ENCODE measurements at regions not wholly inside any gene's neighbourhood (a gene's known extent, or its start where the extent isn't known, plus 50 kb on each side); places are given as distances from the start of the nearest gene placed in this dataset.
A peak's percentile ranks its signal among the peaks of the same experiment; 100 is the strongest.

DNA sequence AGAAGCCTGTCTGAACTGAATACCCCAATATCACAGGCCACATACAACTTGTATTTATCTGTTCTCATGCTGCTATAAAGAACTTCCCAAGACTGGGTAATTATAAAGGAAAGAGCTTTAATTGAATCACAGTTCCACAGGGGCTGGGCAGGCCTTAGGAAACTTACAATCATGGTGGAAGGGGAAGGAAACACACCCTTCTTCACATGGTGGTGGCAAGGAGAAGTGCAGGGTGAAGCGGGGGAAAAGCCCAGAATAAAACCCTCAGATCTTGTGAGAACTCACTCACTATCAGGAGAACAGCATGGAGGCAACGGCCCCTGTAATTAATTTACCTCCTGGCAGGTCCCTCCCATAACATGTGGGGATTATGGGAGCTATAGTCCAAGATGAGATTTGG, 50.3 kb upstream of the FNDC1 start:
- DNase-seq (ENCODE audit: low spot score in 2 of 2) (no peak), ATAC-seq (no peak)
- H3K4me3 Mint-ChIP-seq = no peak overlapping the region
- no peaks in the 10 kb centered on the region for H3K36me3 Mint-ChIP-seq
- no peaks in the 10 kb centered on the region for H3K9me3 Mint-ChIP-seq
- H3K4me1 Mint-ChIP-seq = no peaks in the 10 kb centered on the region
- H3K27ac Mint-ChIP-seq = no peak overlapping the region

DNA sequence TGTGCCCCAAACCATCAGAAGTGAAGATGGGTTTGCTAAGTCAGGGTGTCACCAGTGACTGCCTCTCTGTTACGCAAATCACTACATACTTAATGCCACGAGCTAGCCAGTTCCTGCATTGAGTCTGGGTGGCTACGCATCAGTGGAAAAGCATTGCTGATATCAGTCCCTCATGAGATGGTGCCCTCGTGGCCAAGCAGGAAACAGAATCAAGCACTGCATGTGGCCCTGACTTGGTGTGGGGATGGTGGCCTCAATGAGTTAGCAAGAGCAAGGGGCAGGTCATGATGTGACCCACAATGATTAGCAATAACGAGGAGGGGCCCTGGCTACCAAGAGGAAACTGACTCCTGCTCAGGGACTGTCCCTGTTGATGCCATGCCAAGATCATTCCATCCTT, 51.6 kb upstream of the FNDC1 start:
- Mint-ChIP-seq H3K27ac (no peak overlapping the region), H3K36me3 (no peaks in the 10 kb centered on the region), H3K9me3 (no peaks in the 10 kb centered on the region), H3K4me3 (no peak overlapping the region), H3K4me1 (no peaks in the 10 kb centered on the region)
- DNase-seq (ENCODE audit: low spot score in 2 of 2) (no peak), ATAC-seq (peak; percentile 46)

GRCh38 chr6:159117046-159117445, 52.2 kb upstream of the FNDC1 start:
- Mint-ChIP-seq H3K36me3 (no peaks in the 10 kb centered on the region), H3K4me3 (no peak overlapping the region), H3K9me3 (no peaks in the 10 kb centered on the region), H3K27ac (no peak overlapping the region), H3K4me1 (no peaks in the 10 kb centered on the region)
- no peak for ATAC-seq
- DNase-seq (ENCODE audit: low spot score in 2 of 2) = no peak

GRCh38 chr6:159116343-159116742, 52.9 kb upstream of the FNDC1 start:
- no peak for DNase-seq (ENCODE audit: low spot score in 2 of 2)
- H3K4me3 Mint-ChIP-seq = no peak overlapping the region
- no peaks in the 10 kb centered on the region for H3K36me3 Mint-ChIP-seq
- ATAC-seq = no peak
- no peaks in the 10 kb centered on the region for H3K4me1 Mint-ChIP-seq
- H3K27ac Mint-ChIP-seq = no peak overlapping the region
- H3K9me3 Mint-ChIP-seq = no peaks in the 10 kb centered on the region

- Mint-ChIP-seq H3K4me3 (no peak overlapping the region), H3K27ac (no peak overlapping the region), H3K9me3 (no peaks in the 10 kb centered on the region), H3K4me1 (peaks cover 15% of the 10 kb centered on the region), H3K36me3 (no peaks in the 10 kb centered on the region)
- DNase-seq (ENCODE audit: low spot score in 2 of 2) = no peak
- no peak for ATAC-seq
These were observed 54.6 kb upstream of the FNDC1 start for GRCh38 chr6:159114569-159114968.

DNA sequence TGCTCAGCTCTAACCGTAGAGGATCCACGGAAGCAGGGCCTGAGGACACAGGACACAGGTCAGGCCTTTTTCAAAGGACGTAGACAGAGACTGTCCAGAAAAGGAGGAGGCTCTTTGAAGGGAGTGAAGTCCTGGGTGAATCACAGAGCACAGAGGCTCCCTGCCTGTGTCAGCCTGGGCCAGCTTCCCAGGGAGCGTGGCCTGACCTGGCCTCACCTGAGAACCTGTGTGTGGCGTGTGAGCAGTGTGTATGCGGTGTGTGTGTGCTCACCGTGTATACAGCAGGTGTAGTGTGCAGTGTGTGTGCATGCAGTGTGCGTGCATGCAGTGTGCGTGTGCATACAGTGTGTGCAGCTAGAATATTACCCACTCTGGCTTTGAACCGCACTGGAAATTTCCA, 56.0 kb upstream of the FNDC1 start:
- Mint-ChIP-seq H3K9me3 (no peaks in the 10 kb centered on the region), H3K4me3 (no peak overlapping the region), H3K36me3 (no peaks in the 10 kb centered on the region), H3K4me1 (peaks cover 24% of the 10 kb centered on the region), H3K27ac (no peak overlapping the region)
- DNase-seq (ENCODE audit: low spot score in 2 of 2) (no peak), ATAC-seq (no peak)

GRCh38 chr6:159112714-159113113, 56.5 kb upstream of the FNDC1 start:
- ATAC-seq (no peak), DNase-seq (ENCODE audit: low spot score in 2 of 2) (no peak)
- H3K4me3 Mint-ChIP-seq = no peak overlapping the region
- peaks cover 29% of the 10 kb centered on the region for H3K4me1 Mint-ChIP-seq
- H3K36me3 Mint-ChIP-seq = no peaks in the 10 kb centered on the region
- no peak overlapping the region for H3K27ac Mint-ChIP-seq
- no peaks in the 10 kb centered on the region for H3K9me3 Mint-ChIP-seq

GRCh38 chr6:159110748-159111147, 58.5 kb upstream of the FNDC1 start:
- ATAC-seq = no peak
- Mint-ChIP-seq H3K36me3 (no peaks in the 10 kb centered on the region), H3K9me3 (no peaks in the 10 kb centered on the region), H3K4me1 (peaks cover 46% of the 10 kb centered on the region), H3K27ac (peak overlapping the region; percentile 8), H3K4me3 (no peak overlapping the region)
- DNase-seq (ENCODE audit: low spot score in 2 of 2) = no peak

DNA sequence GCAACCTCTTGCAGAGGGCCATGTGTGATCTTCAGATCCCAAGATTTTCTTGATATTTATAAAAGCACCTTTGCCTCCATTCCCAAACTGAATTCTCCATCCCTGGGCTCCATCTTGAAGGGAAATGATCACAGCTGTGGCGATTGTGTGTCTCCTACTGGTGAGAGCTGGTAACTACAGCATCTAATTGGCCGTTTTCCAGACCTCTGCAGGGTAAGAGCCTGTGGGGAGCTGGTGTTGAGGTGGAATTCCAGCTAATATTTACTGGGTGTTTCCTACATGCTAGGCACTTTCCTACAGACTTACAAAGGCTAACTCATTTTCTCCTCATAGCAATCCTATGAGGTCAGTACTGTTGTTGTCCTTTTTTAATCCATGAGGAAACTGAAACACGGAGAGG, 59.2 kb upstream of the FNDC1 start:
- Mint-ChIP-seq H3K4me3 (no peak overlapping the region), H3K27ac (no peak overlapping the region), H3K4me1 (peaks cover 51% of the 10 kb centered on the region), H3K9me3 (no peaks in the 10 kb centered on the region), H3K36me3 (no peaks in the 10 kb centered on the region)
- DNase-seq (ENCODE audit: low spot score in 2 of 2) = peak in 1 of 2 donors; percentile 70
- no peak for ATAC-seq

GRCh38 chr6:159109391-159109790, 59.8 kb upstream of the FNDC1 start:
- peaks cover 57% of the 10 kb centered on the region for H3K4me1 Mint-ChIP-seq
- no peak overlapping the region for H3K27ac Mint-ChIP-seq
- no peak for DNase-seq (ENCODE audit: low spot score in 2 of 2)
- no peak overlapping the region for H3K4me3 Mint-ChIP-seq
- no peaks in the 10 kb centered on the region for H3K9me3 Mint-ChIP-seq
- no peaks in the 10 kb centered on the region for H3K36me3 Mint-ChIP-seq
- no peak for ATAC-seq

DNA sequence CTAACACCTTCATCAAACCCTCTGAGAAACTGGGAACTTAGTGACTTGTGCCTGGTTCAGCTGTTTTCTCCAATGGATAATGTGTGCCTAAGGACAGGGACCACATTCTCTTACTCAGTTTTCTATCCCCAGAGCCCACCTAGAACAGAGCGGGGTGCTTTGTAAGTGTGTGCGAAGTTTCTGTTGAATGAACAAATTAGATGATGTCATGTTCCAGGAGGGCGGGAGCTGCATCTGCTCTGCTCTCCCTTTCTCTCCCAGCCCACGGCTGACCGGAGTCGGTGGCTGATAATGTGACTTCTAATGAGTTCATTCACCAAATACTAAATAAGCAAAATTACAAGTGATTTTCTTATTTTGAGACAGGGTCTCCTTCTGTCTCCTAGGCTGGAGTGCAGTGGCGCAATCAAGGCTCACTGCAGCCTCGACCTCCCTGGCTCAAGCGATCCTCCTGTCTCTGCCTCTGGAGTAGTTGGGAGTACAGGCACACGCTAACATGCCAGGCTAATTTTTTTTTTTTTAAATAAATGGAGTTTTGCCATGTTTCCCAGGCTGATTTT, 60.7 kb upstream of the FNDC1 start:
- no peak for DNase-seq (ENCODE audit: low spot score in 2 of 2)
- Mint-ChIP-seq H3K9me3 (no peaks in the 10 kb centered on the region), H3K27ac (peak overlapping the region; percentile 93), H3K36me3 (peaks cover 5% of the 10 kb centered on the region), H3K4me1 (peaks cover 66% of the 10 kb centered on the region), H3K4me3 (peak overlapping the region; percentile 66)
- no peak for ATAC-seq

GRCh38 chr6:159107451-159108260, 61.5 kb upstream of the FNDC1 start:
- H3K4me3 Mint-ChIP-seq = peak overlapping the region; percentile 66
- peak overlapping the region; percentile 93 for H3K27ac Mint-ChIP-seq
- H3K4me1 Mint-ChIP-seq = peaks cover 72% of the 10 kb centered on the region
- H3K36me3 Mint-ChIP-seq = peaks cover 5% of the 10 kb centered on the region
- H3K9me3 Mint-ChIP-seq = no peaks in the 10 kb centered on the region
- ATAC-seq (peak; percentile 71), DNase-seq (ENCODE audit: low spot score in 2 of 2) (peak in 1 of 2 donors; percentile 76)

DNA sequence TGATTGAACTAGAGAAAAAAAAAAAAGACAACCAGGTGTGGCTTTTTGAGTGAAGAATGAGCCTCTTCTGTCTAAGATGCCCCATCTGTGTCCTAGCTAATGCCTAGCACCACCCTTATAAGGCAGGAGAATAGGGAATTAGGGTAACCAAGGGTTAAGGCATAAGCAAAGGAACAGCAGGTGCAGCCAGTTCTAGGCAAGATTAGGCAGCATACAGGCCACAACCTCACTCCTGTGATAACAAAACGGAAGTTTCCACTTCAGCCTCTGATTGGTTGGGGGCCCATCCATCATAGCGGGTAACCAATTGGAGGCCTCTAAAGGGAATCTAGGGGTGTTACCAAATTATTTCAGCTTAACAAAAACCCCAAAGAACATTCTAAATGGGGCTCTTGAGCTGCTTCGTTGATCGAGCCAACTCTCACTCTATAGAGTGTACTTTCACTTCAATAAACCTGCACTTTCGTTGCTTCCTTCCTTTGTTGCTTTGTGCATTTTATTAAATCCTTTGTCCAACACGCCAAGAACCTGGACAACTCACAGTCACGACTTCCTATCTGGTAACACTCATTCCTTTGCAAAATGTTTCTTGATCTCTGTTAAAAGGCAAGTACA, 61.9 kb upstream of the TAGAP start:
- Mint-ChIP-seq H3K27ac (peak overlapping the region; percentile 93), H3K36me3 (peaks cover 5% of the 10 kb centered on the region), H3K9me3 (no peaks in the 10 kb centered on the region), H3K4me1 (peaks cover 81% of the 10 kb centered on the region), H3K4me3 (peak overlapping the region; percentile 66)
- ATAC-seq (peak; percentile 87), DNase-seq (ENCODE audit: low spot score in 2 of 2) (peak; percentile 93 to 99)

DNA sequence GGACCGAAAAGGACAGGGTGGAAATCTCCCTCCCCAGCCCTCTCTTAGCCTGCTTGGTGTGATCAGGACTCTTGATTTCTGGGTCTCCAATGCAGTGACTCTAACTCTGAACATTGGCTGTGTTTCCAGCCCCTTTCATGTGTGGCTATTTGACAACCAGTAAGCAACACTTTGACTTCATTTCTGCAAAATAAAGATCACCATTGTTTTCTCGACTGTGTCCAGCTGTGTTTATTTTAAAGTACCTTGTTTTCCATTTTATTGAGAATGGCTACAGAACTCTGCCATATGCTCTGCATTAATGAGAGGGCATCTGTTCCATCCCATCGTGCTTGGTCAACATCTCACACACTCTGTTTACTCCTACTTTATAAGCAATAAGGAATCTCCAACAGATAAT, 60.9 kb upstream of the TAGAP start:
- H3K27ac Mint-ChIP-seq = peak overlapping the region; percentile 93
- no peak for ATAC-seq
- DNase-seq (ENCODE audit: low spot score in 2 of 2) = no peak
- peaks cover 5% of the 10 kb centered on the region for H3K36me3 Mint-ChIP-seq
- H3K4me1 Mint-ChIP-seq = peaks cover 81% of the 10 kb centered on the region
- H3K9me3 Mint-ChIP-seq = no peaks in the 10 kb centered on the region
- H3K4me3 Mint-ChIP-seq = peak overlapping the region; percentile 66

- H3K9me3 Mint-ChIP-seq = no peaks in the 10 kb centered on the region
- peak overlapping the region; percentile 89 for H3K27ac Mint-ChIP-seq
- ATAC-seq = peak; percentile 7
- H3K36me3 Mint-ChIP-seq = peaks cover 5% of the 10 kb centered on the region
- H3K4me3 Mint-ChIP-seq = peak overlapping the region; percentile 60
- H3K4me1 Mint-ChIP-seq = peaks cover 81% of the 10 kb centered on the region
- no peak for DNase-seq (ENCODE audit: low spot score in 2 of 2)
These were observed 60.1 kb upstream of the TAGAP start for GRCh38 chr6:159104931-159105330.
